ENCODE measurements at regions not wholly inside any gene's neighbourhood (a gene's known extent, or its start where the extent isn't known, plus 50 kb on each side); places are given as distances from the start of the nearest gene placed in this dataset.

DNA sequence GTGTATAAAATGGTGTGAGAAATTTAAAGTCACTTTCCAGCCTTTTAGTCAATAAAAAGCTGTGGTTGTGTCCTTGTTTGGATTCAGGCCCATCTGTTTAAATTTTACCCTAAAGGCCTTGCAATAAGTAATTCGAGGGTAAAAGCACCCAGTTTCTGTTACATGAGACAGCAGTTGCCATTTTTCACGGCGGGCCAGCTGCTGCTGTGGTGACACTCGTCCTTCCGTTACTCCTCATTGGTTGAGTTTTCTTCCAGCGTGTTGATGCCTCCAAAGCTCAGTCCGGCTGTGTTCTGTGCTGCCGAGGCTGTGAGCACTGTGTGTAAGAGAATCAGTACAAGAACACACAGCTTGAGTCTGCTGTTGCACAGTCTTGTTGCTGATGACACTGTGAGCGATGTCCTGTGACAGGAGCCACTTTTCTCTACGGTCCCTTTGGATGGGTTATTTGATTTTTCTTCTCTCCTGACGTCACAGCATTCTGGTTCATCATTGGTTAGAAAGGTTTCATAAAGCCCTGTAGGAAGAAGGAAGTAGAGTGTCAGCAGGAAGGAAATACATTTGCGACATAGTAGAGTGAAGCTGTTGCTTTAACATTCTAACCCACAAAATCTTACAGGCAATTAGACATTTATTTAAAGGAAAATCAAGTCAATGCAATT is 602.5 kb upstream of the ARGLU1 start:
- DNase-seq: peak; percentile 53

DNA sequence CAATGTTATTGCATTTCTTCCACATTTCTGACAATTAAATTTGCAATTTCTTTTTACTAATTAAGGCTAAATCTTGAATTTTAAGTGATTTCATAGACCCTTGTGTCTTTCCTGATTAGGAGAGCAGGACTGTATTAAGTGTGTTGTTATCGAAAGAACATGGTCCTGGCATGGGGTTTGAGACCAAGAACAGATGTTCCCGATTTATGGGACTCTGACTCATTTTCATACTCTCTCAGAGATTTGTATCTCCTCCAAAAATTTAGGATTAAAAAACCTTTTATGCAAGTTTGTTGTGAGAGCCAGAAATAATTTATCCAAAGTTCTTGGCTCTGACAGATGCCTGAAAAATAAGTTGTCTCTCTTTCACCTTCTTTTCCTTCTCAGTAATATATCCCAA is 589.3 kb upstream of the ARGLU1 start:
- no peak for DNase-seq

DNA sequence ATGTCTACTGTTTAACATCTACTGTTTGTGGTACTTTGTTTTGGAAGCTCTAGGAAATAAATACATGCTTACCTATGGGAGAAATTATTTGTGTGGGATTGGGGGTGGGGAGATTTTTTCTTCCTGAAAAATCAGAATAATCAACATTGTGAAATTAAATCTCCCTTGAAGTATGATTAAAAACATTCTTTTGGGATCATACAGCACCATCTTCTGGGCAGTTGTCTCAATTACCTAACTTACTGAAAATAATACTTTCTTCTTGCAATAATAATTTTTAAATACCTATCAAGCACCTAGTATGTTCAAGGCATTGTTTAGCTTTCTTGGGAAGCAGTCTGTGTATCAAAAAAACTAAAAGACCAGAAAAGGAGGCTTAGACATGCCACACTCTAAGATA is 576.5 kb upstream of the ARGLU1 start:
- peak; percentile 21 for DNase-seq

DNA sequence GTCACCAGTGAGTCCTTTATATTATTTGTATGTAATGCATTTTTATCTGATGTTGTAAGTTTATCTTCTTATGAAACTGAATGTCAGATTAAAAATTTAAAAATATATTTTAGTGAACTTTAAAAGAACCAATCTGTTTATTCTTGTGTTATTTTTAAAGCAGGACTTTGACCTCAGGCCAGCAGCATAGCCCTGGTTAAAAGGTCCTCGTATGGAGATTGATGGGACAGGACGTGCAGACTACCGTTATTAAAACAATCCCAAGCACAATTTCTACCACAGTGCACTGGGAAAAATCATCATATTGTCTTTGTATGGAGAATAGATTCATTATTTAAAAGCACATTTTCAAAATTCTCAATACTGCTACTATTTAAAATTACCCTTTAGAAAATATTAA is 573.8 kb upstream of the ARGLU1 start:
- no peak for DNase-seq

DNA sequence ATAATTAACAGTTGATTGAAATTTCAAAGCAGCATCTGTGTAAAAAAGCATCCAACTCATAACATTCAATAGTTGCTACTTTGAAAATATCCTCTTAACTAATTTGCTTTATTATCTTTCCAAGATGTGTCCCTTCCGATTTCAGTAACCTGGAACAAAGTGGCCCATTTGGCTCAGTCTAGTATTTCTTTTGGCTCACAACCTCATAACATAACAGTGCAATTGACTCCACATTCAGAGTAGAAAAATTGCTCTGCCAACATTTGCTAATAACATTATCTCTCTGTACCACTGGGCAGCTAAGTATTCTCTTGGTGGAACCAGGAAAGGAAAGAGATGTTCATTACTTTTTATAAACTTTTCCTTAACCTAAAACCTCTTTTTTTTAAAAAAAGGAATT is 571.1 kb upstream of the ARGLU1 start:
- DNase-seq: no peak

DNA sequence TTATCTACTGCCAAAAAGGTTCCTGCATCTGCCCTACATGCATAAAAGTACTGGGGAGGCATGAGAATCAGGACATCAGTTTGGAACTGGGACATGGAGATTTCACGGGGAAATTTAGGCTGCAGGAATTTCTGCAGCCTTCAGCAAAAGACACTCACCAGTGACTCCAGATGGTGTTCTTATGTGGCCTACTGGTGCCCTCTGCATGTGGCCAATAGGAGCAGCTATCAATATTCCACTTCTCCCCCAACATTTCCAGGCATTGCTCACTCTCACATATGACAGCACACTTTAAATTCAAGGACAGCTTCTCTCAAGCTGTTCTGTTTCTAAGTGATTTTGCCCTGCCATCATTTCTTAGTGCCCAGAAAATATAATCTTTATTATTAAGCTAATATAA is 570.5 kb upstream of the ARGLU1 start:
- peak; percentile 7 for DNase-seq

DNA sequence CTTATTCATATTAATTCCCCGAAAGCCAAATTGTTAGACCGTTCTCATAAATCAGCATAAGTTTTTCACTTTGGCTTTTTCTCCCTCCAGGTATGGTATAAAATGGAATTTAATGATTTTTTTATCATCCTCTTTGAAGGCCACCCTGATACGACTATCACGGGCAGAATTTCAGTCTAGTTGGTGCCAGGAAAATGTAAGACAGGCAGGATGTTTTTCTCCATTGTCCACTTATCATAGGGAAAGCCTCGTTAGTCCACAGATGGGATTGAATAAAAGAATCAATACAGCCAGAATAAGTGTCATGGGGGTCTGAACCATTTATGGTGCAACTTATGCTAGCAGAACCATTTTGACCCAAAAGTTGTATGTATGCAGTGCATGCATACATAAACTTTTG is 566.0 kb upstream of the ARGLU1 start:
- DNase-seq: no peak

DNA sequence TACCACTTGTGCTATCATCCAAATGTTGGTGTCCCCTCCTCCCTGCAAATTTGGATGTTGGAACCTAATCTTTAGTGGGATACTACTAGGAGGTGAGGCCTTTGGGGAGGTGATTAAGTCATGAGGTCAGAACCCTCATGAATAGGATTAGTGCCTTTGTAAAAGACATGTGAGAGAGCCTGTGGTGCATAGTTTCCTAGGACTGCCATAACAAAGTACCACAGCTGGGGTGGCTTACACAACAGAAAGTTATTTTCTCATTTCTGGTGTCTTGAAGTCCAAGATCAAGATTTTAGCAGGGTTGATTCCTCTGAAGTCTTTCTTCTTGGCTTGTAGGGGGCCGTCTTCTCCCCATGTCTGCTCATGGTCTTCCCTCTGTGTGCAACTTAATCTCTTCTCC is 562.6 kb upstream of the ARGLU1 start:
- no peak for DNase-seq

DNA sequence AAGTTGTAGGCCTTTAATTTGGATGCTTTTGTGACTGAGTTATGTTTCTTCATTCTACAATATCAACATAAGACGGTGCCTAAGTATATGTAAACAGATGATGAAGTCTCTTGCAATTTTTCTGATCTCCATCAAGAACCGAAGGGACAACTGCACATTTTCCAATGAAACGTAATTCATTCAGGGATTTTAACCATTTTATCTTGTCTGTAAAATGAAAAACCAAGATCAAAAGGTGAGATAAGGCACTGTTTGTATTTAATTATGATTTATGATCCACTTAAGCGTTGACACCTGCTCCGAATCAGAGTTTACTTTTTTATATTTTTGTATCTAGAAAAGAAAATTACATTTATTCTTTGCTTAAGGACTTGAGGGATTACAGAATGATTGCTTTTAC is 556.8 kb upstream of the ARGLU1 start:
- no peak for DNase-seq

DNA sequence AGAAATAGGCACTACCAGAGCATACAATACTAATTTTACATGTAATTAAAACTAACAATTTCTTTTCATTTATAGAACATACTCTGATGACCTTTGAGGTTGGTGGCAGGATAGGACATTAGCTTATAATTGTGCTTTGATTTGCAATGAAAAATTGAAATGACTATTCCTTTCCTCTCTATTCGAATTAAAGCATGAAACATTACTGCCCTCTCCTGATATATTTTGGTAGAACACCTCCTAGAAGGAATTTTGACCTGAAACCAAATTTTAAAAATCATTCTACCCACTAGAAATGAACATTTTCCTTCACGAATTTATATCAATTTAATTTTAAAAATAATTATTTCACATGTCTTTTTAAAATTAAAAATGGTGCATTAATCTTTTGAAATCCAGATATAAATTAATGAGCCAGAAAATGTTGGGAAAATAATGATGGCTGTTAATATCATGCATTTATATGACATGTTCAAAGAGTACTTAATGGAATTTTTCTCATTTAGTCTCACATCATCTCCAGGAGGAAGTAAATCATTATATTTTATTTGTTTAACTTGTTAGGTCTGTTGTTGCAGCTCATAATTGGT is 556.3 kb upstream of the ARGLU1 start:
- peak; percentile 41 for DNase-seq

DNA sequence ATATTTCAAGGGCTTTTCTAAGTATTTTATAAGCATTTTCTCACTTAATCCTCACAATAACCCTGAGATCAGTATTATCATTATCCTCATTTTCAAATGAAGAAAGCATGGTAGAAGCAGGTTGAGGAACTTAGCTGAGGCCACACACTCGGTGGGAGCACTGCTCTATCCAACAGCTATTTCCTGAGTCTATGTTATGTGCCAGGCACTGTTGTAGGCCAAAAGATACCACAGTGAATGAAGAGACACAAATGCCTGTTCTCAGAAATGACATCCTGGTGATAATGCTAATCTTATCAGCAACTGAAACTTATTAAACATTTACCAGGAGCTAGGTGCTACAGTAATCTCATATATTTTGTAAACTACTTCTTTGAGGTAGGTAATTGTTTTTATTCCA is 553.9 kb upstream of the ARGLU1 start:
- DNase-seq: no peak

DNA sequence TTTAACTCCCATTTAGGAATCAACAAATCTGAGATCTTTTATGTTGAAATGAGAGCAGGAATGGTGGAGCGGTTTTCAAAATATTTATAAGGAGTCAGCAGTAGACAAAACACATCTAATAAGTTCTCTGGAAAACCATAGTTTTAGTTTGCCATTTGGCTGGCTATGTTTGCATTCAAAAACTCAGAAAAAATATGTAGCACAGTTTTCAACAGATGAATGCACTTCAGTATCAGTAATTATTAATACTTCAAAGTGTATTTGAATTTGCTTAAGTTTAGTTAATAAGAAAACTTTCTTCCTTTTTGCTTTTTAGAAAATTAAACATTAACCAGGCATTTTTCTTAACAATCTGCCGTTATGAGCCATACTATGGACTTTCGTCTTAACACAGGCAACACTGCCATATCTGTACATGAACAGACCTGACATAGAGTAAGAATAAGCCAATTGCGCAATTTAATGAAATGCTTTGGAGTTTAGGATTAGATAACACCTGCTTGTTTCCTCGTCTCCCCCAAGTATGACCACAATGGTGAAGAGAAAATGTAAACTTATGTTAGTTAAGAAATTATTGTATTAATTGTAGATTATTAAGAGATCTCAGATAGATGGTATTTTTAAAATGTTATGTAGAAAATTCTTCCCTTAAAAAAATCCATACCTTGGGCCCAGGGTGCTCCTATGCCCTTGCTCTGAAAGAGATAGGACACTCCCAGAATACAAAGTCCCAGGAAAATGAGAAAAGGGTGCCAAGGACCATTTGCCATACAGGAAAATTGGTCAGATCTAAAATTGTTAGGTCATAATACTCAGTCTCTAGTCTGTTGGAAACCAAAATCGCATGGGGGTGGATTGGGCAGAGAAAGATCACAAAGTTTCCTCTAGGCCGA is 552.3 kb upstream of the ARGLU1 start:
- DNase-seq: no peak

DNA sequence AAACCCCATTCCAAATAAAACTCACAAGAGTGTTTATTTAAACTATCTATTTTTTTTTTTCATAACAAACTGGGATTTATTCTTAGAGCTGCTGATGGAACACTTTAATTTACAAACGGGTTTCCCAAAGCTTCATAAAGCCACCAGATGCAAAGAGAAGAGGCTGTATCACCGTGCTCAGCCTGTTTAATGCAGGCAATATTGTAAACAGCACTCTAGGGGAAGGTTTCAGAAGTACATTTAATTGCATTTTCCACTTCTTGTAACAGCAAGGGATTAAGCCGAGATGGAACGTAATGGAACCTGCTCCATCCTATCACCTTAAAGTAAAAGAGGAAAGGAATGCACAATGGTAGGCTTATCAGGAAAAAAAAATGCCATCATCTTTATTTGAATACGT is 550.6 kb upstream of the ARGLU1 start:
- no peak for DNase-seq

DNA sequence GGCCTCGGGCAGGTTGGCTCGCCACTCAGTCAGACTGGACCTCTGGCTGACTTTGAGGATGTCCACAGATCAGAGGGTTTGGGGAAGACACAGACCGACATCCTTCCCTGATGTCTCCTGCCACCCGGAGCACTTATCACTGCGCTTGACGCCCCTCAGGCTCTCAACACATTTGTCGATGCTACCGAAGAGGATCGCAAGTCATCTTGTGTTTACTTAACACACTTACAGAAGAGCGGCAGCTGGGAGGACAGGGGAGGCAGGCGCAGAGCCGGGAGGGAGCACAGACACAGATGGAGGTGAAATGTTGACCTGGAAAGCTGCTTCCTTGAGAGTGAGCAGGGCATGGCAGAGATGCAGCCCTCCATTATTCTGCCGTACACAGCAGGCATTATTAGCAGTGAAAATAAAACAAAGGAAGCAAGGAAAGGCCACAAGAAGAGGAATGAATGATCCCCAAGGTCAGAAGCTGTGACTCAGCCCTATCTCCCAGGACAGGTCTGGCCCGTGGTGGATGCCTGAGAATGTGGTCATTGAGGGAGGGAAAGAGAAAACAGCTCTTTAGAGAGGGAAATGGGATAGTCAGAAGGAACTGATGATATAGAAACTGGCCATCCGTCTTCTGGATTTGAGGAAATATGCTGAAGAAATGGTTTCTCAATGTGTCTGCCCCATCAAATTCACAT is 549.5 kb upstream of the ARGLU1 start:
- peak; percentile 54 for DNase-seq

DNA sequence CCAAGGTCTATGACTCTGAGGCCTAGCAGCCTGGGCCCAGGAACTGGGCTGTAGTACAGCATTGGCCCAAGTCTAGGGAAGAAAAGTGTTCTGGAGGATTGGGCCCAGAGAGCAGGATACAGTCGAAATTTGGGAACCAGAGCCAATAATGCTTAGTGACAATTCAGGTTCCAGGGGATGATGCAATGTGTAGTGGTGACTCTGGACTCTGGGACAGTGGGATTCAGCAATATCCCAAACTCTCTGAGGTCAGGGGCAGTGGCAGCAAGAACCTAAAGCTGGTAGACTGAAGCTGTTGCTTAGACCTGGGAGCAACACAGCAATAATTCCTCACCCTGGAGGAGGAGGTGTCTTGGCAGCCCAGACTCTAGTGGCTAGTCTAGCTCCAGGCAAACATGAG is 545.5 kb upstream of the ARGLU1 start:
- DNase-seq: no peak

DNA sequence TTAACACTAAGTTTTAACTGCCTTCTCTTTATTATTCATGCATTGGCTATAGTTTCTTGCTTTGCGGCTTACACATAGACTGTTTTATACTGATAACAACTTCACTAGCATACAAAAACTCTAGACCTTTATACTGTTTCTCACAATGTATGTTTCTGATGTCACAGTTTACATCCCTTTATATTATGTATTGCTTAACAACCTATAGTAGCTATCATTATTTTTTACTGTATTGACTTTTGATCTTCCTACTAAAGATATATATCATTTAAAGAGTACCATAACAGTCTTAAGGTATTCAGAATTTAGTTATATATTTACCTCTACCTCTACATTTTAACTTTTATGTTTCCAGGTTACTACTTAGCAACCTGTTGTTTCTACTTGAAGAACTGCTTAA is 543.3 kb upstream of the ARGLU1 start:
- no peak for DNase-seq

DNA sequence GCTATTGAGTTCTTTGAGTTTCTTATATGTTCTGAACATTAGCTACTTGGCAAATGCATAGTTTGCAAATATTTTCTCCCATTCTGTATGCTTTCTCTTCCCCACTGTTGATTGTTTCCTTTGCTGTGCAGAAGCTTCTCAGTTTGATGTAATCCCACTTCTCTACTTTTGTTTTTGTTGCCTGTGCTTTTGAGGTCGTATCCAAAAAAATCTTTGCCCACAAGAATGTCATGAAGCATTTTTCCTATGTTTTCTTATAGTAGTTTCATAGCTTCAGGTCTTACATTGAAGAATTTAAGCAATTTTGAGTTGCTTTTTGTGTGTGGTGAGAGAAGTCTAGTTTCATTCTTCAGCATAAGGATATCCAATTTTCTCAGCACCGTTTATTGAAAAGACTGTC is 536.7 kb upstream of the ARGLU1 start:
- no peak for DNase-seq

DNA sequence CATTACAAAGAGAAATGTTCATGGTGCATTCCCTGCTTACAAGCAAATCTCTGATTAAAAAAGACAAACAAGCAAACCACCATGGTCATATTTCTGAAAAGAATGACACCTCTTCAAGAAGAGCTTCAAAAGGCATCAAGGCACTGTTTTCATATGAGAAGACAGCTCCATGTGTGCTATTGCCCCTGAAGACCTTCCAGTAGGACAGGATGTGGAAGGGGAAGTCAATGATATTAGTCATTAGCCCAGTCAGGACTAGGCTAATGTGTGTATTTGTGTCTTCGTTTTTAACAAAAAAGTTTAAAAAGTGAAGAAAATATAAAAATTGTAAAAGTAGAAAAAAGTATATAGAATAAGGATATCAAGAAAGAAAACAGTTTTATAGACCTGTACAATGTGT is 534.7 kb upstream of the ARGLU1 start:
- DNase-seq: no peak

DNA sequence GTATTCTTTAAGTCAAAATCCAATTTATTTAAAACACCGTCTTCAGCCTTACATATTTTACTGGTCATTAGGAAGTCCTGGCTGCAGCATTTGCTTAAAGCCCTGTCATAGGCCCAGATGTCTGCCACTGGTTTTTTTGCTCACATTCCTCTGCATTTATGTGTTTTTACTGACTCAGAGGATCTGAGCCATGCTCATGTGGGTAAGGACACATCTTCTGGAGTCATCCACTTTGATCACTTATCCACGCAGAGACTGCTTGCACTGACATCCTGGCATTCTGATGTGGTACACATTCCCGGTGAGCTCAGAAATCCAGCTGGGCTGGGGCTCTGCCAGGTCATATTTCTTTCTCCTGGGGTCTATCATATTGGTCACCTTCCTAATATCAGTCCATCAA is 531.7 kb upstream of the ARGLU1 start:
- no peak for DNase-seq

DNA sequence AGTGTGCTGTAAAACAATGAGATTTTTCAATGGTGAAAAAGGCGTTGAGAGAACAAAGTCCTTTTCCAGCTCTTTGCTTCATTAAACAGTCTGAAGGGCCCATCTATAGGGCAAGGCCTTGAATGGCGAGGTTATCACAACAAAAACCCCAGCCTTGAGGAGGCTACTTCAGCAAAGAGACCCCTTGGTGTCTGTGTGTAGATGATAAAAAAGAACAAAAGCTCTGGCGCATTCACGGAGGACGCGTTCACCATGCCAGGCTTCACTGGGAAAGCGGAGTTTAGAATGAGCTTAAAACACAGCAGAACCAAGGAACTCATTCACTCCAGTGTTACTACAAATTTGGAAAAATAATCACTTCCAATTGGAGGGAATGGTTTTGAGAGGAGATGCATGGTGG is 530.0 kb upstream of the ARGLU1 start:
- DNase-seq: no peak

DNA sequence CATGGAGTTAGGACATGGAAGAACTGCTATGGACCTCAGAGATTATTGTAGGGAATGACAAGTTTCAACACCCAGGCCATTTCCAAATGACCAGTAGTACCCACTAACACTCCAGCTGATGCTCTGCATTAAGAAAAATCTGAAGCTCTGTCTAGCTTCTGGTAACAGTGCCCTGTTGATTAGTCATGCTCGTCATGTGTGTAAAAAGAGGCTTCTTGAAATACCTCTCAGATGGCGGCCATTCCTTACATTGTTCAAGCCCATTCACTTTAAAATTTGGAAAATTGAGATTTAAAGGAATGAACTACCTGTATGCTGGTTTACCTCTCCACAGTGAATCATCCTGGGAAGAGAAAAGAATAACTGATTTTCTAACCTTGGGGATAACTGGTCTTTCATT is 527.9 kb upstream of the ARGLU1 start:
- no peak for DNase-seq

DNA sequence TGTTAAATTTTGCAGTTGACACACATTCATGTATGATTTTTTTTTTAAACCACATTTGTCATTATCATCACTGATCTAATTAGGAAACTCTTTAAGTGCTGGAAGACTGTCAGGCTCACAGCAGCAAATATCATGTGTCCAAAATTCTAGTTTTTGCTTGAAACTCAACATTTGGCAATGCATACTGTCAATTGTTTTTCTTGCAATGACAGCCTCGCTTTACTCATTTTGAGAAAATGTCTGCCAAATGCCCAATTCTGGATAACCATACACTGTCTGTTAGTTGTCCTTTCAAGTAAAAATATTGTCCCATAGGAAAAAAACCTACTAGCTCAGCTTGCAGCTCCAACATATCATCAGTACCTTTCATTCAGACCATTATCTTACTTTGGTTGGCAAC is 523.9 kb upstream of the ARGLU1 start:
- no peak for DNase-seq

DNA sequence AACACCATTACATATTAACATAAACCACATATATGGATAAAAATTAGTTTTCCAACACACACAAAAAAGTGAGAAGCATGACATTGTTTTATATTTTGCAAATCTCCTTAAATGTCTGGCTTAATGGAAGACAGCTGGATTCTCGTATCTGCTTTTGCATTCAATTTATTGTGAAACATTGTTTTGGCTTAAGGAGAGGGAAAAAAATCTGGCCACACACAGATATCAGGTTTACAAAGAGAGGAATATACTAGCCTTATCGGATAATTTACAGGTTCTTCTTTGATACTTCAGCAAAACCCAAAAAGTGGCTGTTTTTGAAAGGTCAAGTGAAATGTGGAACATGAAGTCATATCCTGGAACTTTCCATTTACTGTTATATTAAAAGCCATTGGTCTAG is 523.5 kb upstream of the ARGLU1 start:
- no peak for DNase-seq

DNA sequence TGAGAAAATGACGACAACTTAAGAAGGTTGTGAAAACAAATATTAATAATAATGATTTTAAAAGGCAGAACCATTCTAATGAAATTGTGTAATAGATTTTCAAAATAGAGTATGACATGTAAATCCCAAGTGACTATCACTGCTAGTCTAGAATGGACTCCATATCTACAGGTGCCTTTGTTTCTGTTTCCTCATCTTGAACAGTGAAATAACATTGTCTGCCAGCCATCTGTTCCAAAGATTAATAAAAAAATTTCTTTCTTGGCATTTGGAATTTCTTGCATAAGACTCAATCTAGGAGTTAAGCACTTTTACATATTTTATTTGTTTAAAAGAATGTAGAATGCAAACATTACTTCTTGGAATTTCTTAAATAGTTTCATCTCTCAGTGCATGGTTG is 520.1 kb upstream of the ARGLU1 start:
- no peak for DNase-seq

All from NCI-H2171 treated with DMSO at 0.1 percent for 48 hours (cell line).